IMR-90 (cell line): ENCODE measurements at regions not wholly inside any gene's neighbourhood (a gene's known extent, or its start where the extent isn't known, plus 50 kb on each side); places are given as distances from the start of the nearest gene placed in this dataset.

Experiments
- ATAC-seq: fragments of 200-7000 bp; cut with Tn5 transposase; 2 replicates; pipeline ENCODE4 v1.9.1; 2020; ENCODE audit warnings: low read depth, mild to moderate bottlenecking, moderate library complexity
- BruUV-seq: library from RNA; stranded (reverse); fragments of 400-500 nt; replicated peaks from 2 replicates; lab custom pipeline; 2021; lab: Mats Ljungman, UMichigan
- CTCF ChIA-PET: fragments of 300-600 bp; formaldehyde crosslinking; extraction: SDS; loops from one replicate; lab custom pipeline; 2021; ENCODE audit warnings: antibody characterized with exemption; lab: Yijun Ruan, JAX
- POLR2A ChIA-PET: fragments of 300-600 bp; sonication (Branson Sonifier 250); formaldehyde crosslinking; loops from one replicate; lab custom pipeline; 2022; ENCODE audit warnings: antibody characterized with exemption; ENCODE audit not compliant: unreplicated experiment; lab: Charles Lee
- DNase-seq: peaks from one replicate; pipeline ENCODE4 v3.0.0; 2013
- H2AFZ ChIP-seq: replicated peaks from 2 replicates; pipeline ENCODE3; 2013; ENCODE audit warnings: low read length, mild to moderate bottlenecking; ENCODE audit not compliant: poor library complexity
- H2AK5ac ChIP-seq: 2 replicates; pipeline ENCODE4 v1.6.1; 2013; ENCODE audit warnings: low read depth, low read length, inconsistent platforms
- H2AK9ac ChIP-seq: replicated peaks from 2 replicates; pipeline ENCODE3; 2013; ENCODE audit warnings: mild to moderate bottlenecking, low read depth, low read length, moderate library complexity; ENCODE audit not compliant: poor library complexity
- H2BK120ac ChIP-seq: 2 replicates; pipeline ENCODE4 v1.6.1; 2013; ENCODE audit warnings: low read depth, low read length, inconsistent platforms
- H2BK15ac ChIP-seq: 3 replicates; pipeline ENCODE4 v1.6.1; 2013; ENCODE audit warnings: low read depth, low read length, inconsistent platforms
- H2BK20ac ChIP-seq: 2 replicates; pipeline ENCODE4 v1.6.1; 2013; ENCODE audit warnings: low read depth, mild to moderate bottlenecking, inconsistent platforms, low read length, moderate library complexity
- H2BK5ac ChIP-seq: 2 replicates; pipeline ENCODE4 v1.6.1; 2013; ENCODE audit warnings: mild to moderate bottlenecking, low read depth, low read length, inconsistent platforms; ENCODE audit not compliant: poor library complexity, severe bottlenecking
- H3K14ac ChIP-seq: replicated peaks from 2 replicates; pipeline ENCODE4 v1.6.1; 2013; ENCODE audit warnings: low read depth, low read length, inconsistent platforms
- H3K18ac ChIP-seq: 2 replicates; pipeline ENCODE4 v1.6.1; 2013; ENCODE audit warnings: low read depth, low read length, control low read depth
- H3K23ac ChIP-seq: 2 replicates; pipeline ENCODE4 v1.6.1; 2013; ENCODE audit warnings: low read depth, low read length, inconsistent platforms
- H3K27ac ChIP-seq: 2 replicates; pipeline ENCODE4 v1.5.1; 2013; ENCODE audit warnings: mild to moderate bottlenecking, control low read depth, low read length; ENCODE audit not compliant: insufficient read depth
- H3K27me3 ChIP-seq: 2 replicates; pipeline ENCODE4 v1.6.1; 2013; ENCODE audit warnings: low read length; ENCODE audit not compliant: control insufficient read depth, insufficient read depth
- H3K36me3 ChIP-seq: 2 replicates; pipeline ENCODE4 v1.6.1; 2013; ENCODE audit warnings: low read length, mixed read lengths; ENCODE audit not compliant: control insufficient read depth, insufficient read depth
- H3K4ac ChIP-seq: 2 replicates; pipeline ENCODE4 v1.6.1; 2013; ENCODE audit warnings: low read depth, low read length, inconsistent platforms
- H3K4me1 ChIP-seq: 2 replicates; pipeline ENCODE4 v1.6.1; 2013; ENCODE audit warnings: low read length, mixed read lengths; ENCODE audit not compliant: control insufficient read depth, insufficient read depth
- H3K4me2 ChIP-seq: 2 replicates; pipeline ENCODE4 v1.6.1; 2013; ENCODE audit warnings: low read depth, mild to moderate bottlenecking, control low read depth, low read length, moderate library complexity
- H3K4me3 ChIP-seq: 2 replicates; pipeline ENCODE4 v1.5.1; 2013; ENCODE audit warnings: low read depth, mild to moderate bottlenecking, control low read depth, low read length, moderate library complexity; ENCODE audit not compliant: insufficient read depth
- H3K56ac ChIP-seq: 2 replicates; pipeline ENCODE4 v1.6.1; 2013; ENCODE audit warnings: low read length, inconsistent platforms; ENCODE audit not compliant: insufficient read depth; ENCODE audit errors: extremely low read depth
- H3K79me1 ChIP-seq, 2 experiments: 2 replicates each; pipeline ENCODE4 v1.6.1; 2013; ENCODE audit warnings: low read length in 2 of 2, inconsistent platforms in 1 of 2, low read depth in 1 of 2
- H3K9ac ChIP-seq: 2 replicates; pipeline ENCODE4 v1.6.1; 2013; ENCODE audit warnings: low read depth, low read length, control low read depth
- H3K9me1 ChIP-seq: 2 replicates; pipeline ENCODE4 v1.6.1; 2013; ENCODE audit warnings: low read length, inconsistent platforms; ENCODE audit not compliant: insufficient read depth
- H3K9me3 ChIP-seq: 2 replicates; pipeline ENCODE4 v1.6.1; 2013; ENCODE audit warnings: low read length; ENCODE audit not compliant: control insufficient read depth, insufficient read depth
- H4K20me1 ChIP-seq: 2 replicates; pipeline ENCODE4 v1.6.1; 2013; ENCODE audit warnings: low read length, inconsistent platforms; ENCODE audit not compliant: insufficient read depth
- H4K5ac ChIP-seq: 2 replicates; pipeline ENCODE4 v1.6.1; 2013; ENCODE audit warnings: mild to moderate bottlenecking, low read depth, low read length, control low read depth
- H4K8ac ChIP-seq, 2 experiments: 2 replicates each; pipeline ENCODE4 v1.6.1; 2013; ENCODE audit warnings: low read depth in 2 of 2, low read length in 2 of 2, control low read depth in 1 of 2, inconsistent platforms in 1 of 2
- H4K91ac ChIP-seq: 2 replicates; pipeline ENCODE4 v1.6.1; 2013; ENCODE audit warnings: low read depth, low read length, inconsistent platforms; ENCODE audit not compliant: insufficient read depth
- MAFK ChIP-seq: IDR thresholded peaks from 2 replicates; pipeline ENCODE4 v1.6.1; 2012; ENCODE audit warnings: low read depth, low read length, improper control_type of control experiment
- MAZ ChIP-seq: IDR thresholded peaks from 2 replicates; pipeline ENCODE4 v1.6.1; 2012; ENCODE audit warnings: low read depth, mild to moderate bottlenecking, low read length, improper control_type of control experiment, moderate library complexity, borderline replicate concordance
- WGBS, 2 experiments: methylation state at CpG; one replicate each; pipeline versions ENCODE4 v1.1.5 to v1.1.7; 2013; ENCODE audit warnings: missing lambda C conversion rate in 2 of 2; ENCODE audit not compliant: insufficient read length in 1 of 2; ENCODE audit errors: extremely low coverage in 2 of 2; 5-methylcytosine and 5-hydroxymethylcytosine counted together
- dilution Hi-C: fragments of 300-500 bp; cut with HindIII; formaldehyde crosslinking; loops from one replicate; pipeline ENCODE4 v1.14.3; 2018; ENCODE audit warnings: low sequenced_read_pairs; ENCODE audit not compliant: unreplicated experiment
- in situ Hi-C: fragments of 300-500 bp; cut with MboI; formaldehyde crosslinking; loops from 3 replicates; pipeline ENCODE4 v1.14.3; 2019; ENCODE audit warnings: low sequenced_read_pairs, inconsistent platforms, mixed read lengths
- intact Hi-C: fragments of 100-400 bp; cut with micrococcal nuclease; formaldehyde crosslinking; loops from 2 replicates; pipeline ENCODE4 v1.10.0; 2022
- TF ChIP-seq, protein P1 (sequence below): fragments of 150-350 bp; IDR thresholded peaks from 2 replicates; pipeline ENCODE4 v1.6.1; 2016; ENCODE audit warnings: low read depth, mild to moderate bottlenecking, low read length, moderate library complexity, borderline replicate concordance

DNA sequence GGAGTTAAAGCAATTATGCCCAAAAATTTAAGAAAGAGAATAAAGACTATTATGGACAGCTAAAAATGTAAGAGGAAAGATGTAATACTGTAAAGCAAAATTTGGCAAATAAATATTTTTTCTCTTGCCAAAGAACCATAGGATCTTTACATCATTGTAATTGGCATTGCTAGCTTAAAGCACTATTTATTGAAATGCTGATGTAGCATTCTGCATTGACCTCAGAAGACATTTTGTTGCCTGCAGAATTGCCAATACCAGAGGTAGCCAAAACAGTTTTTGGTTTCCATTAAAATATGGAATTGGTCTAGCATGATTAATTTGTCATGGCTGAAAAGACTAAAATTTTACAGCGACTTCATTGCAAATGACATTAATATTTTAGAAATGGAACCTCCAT lies 191.5 kb upstream of the CHODL start:
- H2AK5ac ChIP-seq, result no peak overlapping the region
- H3K4ac ChIP-seq, result no peak overlapping the region
- in situ Hi-C loops, result no loop called here
- no peak overlapping the region for H2BK5ac ChIP-seq
- H3K9ac ChIP-seq, result no peak overlapping the region
- no peaks in the 10 kb centered on the region for H4K20me1 ChIP-seq
- no CpG with 5 or more reads among the region's 1 CpG for WGBS, 2 experiments
- H3K79me1 ChIP-seq, result no peaks in the 10 kb centered on the region
- no peak overlapping the region for H2BK120ac ChIP-seq
- H3K18ac ChIP-seq, result no peak overlapping the region
- no peak overlapping the region for H3K27ac ChIP-seq
- H3K23ac ChIP-seq, result no peak overlapping the region
- no peak overlapping the region for H4K8ac ChIP-seq
- H3K27me3 ChIP-seq, result no peaks in the 10 kb centered on the region
- H4K5ac ChIP-seq, result no peak overlapping the region
- TF ChIP-seq MAFK, result peak; percentile 56
- TF ChIP-seq MAZ, result no peak
- TF ChIP-seq, protein P1, sequence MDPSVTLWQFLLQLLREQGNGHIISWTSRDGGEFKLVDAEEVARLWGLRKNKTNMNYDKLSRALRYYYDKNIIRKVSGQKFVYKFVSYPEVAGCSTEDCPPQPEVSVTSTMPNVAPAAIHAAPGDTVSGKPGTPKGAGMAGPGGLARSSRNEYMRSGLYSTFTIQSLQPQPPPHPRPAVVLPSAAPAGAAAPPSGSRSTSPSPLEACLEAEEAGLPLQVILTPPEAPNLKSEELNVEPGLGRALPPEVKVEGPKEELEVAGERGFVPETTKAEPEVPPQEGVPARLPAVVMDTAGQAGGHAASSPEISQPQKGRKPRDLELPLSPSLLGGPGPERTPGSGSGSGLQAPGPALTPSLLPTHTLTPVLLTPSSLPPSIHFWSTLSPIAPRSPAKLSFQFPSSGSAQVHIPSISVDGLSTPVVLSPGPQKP, result no peak
- H3K14ac ChIP-seq, result no peak overlapping the region
- intact Hi-C loops, result no loop called here
- BruUV-seq, result no TSS peak
- POLR2A ChIA-PET, result no interaction called here
- peaks cover 4% of the 10 kb centered on the region; the same call in 1 of the 2 replicates for H3K9me3 ChIP-seq
- H4K91ac ChIP-seq, result no peak overlapping the region
- H3K4me2 ChIP-seq, result no peak overlapping the region
- no peak overlapping the region for H3K4me3 ChIP-seq
- no peak overlapping the region for H3K56ac ChIP-seq
- no peak overlapping the region for H2BK15ac ChIP-seq
- H2AK9ac ChIP-seq, result no peak overlapping the region
- no peaks in the 10 kb centered on the region for H3K36me3 ChIP-seq
- ATAC-seq (no peak), DNase-seq (no peak)
- dilution Hi-C loops, result no loop called here
- H2AFZ ChIP-seq, result no peak overlapping the region
- no peak overlapping the region for H2BK20ac ChIP-seq
- CTCF ChIA-PET, result no interaction called here
- H3K9me1 ChIP-seq, result no peaks in the 10 kb centered on the region
- H3K4me1 ChIP-seq, result no peaks in the 10 kb centered on the region
